ENCODE measurements at regions not wholly inside any gene's neighbourhood (a gene's known extent, or its start where the extent isn't known, plus 50 kb on each side); places are given as distances from the start of the nearest gene placed in this dataset.

- no peak for DNase-seq (ENCODE audit: low read depth in 2 of 2)
Measured at GRCh38 chr16:87223656-87224248, 93.4 kb downstream of the C16orf95 start.

GRCh38 chr16:87226926-87227295 lies 90.3 kb downstream of the C16orf95 start:
- DNase-seq (ENCODE audit: low read depth in 2 of 2): no peak

- DNase-seq (ENCODE audit: low read depth in 2 of 2): no peak
Measured at GRCh38 chr16:87227296-87227951, 89.8 kb downstream of the C16orf95 start.

GRCh38 chr16:87228363-87228762 lies 88.8 kb downstream of the C16orf95 start:
- DNase-seq (ENCODE audit: low read depth in 2 of 2): no peak

GRCh38 chr16:87229230-87230188 lies 87.7 kb downstream of the C16orf95 start:
- no peak for DNase-seq (ENCODE audit: low read depth in 2 of 2)

- DNase-seq (ENCODE audit: low read depth in 2 of 2): no peak
Measured at GRCh38 chr16:87230571-87230970, 86.6 kb downstream of the C16orf95 start.

- no peak for DNase-seq (ENCODE audit: low read depth in 2 of 2)
Measured at GRCh38 chr16:87231295-87231694, 85.9 kb downstream of the C16orf95 start.

GRCh38 chr16:87231911-87232310 lies 85.3 kb downstream of the C16orf95 start:
- DNase-seq (ENCODE audit: low read depth in 2 of 2): no peak

- DNase-seq (ENCODE audit: low read depth in 2 of 2): no peak
Measured at GRCh38 chr16:87233928-87234327, 83.3 kb downstream of the C16orf95 start.

- DNase-seq (ENCODE audit: low read depth in 2 of 2): no peak
Measured at GRCh38 chr16:87234601-87235000, 82.6 kb downstream of the C16orf95 start.

- DNase-seq (ENCODE audit: low read depth in 2 of 2): no peak
Measured at GRCh38 chr16:87235810-87236515, 81.2 kb downstream of the C16orf95 start.

GRCh38 chr16:87236516-87237115 lies 80.6 kb downstream of the C16orf95 start:
- DNase-seq (ENCODE audit: low read depth in 2 of 2): no peak

- DNase-seq (ENCODE audit: low read depth in 2 of 2): no peak
Measured at GRCh38 chr16:87238361-87238715, 78.9 kb downstream of the C16orf95 start.

GRCh38 chr16:87239545-87239944 lies 77.6 kb downstream of the C16orf95 start:
- no peak for DNase-seq (ENCODE audit: low read depth in 2 of 2)

- no peak for DNase-seq (ENCODE audit: low read depth in 2 of 2)
Measured at GRCh38 chr16:87240211-87241136, 76.7 kb downstream of the C16orf95 start.

- DNase-seq (ENCODE audit: low read depth in 2 of 2): no peak
Measured at GRCh38 chr16:87241137-87241771, 75.9 kb downstream of the C16orf95 start.

- no peak for DNase-seq (ENCODE audit: low read depth in 2 of 2)
Measured at GRCh38 chr16:87243478-87243877, 73.7 kb downstream of the C16orf95 start.

- no peak for DNase-seq (ENCODE audit: low read depth in 2 of 2)
Measured at GRCh38 chr16:87244636-87245197, 72.5 kb downstream of the C16orf95 start.

- DNase-seq (ENCODE audit: low read depth in 2 of 2): no peak
Measured at GRCh38 chr16:87245511-87245910, 71.7 kb downstream of the C16orf95 start.

Data from stimulated activated CD4-positive, alpha-beta T cell treated with anti-CD3 and anti-CD28 coated beads, Interleukin-4, amount 100 ng/mL, for 48 hours (primary cell).